ENCODE measurements at regions not wholly inside any gene's neighbourhood (a gene's known extent, or its start where the extent isn't known, plus 50 kb on each side); places are given as distances from the start of the nearest gene placed in this dataset.

DNA sequence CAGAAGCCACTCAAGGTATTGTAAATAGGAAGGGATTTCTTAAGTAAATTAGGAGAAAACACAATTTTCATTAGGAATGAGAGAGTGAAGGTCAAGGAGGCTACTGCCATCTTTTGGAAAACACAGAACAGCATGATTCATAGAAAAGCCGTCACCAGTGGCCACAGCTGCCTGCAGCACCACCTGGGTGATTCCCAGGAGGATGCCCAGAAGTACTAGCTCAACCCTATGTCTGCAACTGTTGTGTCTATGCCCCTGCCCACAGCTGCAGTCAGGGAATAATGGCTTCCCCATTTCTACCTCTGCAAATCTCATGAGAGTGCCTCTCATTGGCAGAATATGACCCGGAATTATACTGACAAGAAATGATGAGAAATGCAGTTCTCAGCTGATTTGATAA, 300.0 kb downstream of the IGSF11 start:
- no peaks in the 10 kb centered on the region for H3K27me3 ChIP-seq (ENCODE audit: control insufficient read depth, insufficient read depth, low read length, poor library complexity, severe bottlenecking)
- peaks cover 17% of the 10 kb centered on the region for H3K4me1 Mint-ChIP-seq
- peaks cover 76% of the 10 kb centered on the region for H3K36me3 ChIP-seq (ENCODE audit: control insufficient read depth, insufficient read depth, low read length)
- TF ChIP-seq, protein P1, sequence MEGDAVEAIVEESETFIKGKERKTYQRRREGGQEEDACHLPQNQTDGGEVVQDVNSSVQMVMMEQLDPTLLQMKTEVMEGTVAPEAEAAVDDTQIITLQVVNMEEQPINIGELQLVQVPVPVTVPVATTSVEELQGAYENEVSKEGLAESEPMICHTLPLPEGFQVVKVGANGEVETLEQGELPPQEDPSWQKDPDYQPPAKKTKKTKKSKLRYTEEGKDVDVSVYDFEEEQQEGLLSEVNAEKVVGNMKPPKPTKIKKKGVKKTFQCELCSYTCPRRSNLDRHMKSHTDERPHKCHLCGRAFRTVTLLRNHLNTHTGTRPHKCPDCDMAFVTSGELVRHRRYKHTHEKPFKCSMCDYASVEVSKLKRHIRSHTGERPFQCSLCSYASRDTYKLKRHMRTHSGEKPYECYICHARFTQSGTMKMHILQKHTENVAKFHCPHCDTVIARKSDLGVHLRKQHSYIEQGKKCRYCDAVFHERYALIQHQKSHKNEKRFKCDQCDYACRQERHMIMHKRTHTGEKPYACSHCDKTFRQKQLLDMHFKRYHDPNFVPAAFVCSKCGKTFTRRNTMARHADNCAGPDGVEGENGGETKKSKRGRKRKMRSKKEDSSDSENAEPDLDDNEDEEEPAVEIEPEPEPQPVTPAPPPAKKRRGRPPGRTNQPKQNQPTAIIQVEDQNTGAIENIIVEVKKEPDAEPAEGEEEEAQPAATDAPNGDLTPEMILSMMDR (conservative IDR thresholded peaks at IDR 0.05): no peak
- DNase-seq: no peak
- H3K27ac Mint-ChIP-seq: no peak overlapping the region
- peaks cover 2% of the 10 kb centered on the region for H3K9me3 Mint-ChIP-seq
- no peak overlapping the region for H3K4me3 Mint-ChIP-seq
- H3K4me1 ChIP-seq (ENCODE audit: control insufficient read depth, insufficient read depth, low read length): peaks cover 4% of the 10 kb centered on the region
- no peaks in the 10 kb centered on the region for H3K27me3 Mint-ChIP-seq (ENCODE audit: insufficient read depth)
- WGBS, 2 experiments (ENCODE audit: insufficient coverage in 1 of 2, insufficient read length in 1 of 2): 94 to 100% methylated on average over 1 to 2 of the region's 2 CpGs
- H3K9ac ChIP-seq (ENCODE audit: extremely low read depth, low read length, poor library complexity, severe bottlenecking): no peak overlapping the region
- H3K27ac ChIP-seq (ENCODE audit: low read depth, low read length): no peak overlapping the region
- H3K9me3 ChIP-seq (ENCODE audit: control insufficient read depth, low read length): peaks cover 4% of the 10 kb centered on the region
- no peak overlapping the region for H3K4me3 ChIP-seq (ENCODE audit: low read length)
- H3K36me3 Mint-ChIP-seq (ENCODE audit: low read depth): no peaks in the 10 kb centered on the region

DNA sequence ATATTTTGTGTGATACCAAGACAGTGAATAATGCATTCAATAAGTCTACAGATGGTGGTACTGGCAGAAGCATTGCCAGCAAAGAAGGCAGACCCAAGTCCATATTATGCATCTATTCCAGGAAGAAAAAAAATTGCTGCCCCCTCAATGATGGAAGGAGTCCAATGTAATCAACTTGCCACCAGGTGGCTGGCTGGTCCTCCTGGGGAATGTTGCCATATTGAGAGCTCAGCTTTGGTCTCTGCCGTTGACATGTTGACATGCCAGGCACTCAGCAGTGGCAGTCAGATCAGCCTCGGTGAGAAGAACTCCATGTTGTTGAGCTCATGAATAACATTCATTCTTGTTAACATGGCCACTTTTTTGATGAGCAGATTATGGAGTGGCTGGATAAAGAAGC, 298.5 kb downstream of the IGSF11 start:
- no peak overlapping the region for H3K4me3 Mint-ChIP-seq
- DNase-seq: no peak
- Histone ChIP-seq H3K4me3 (ENCODE audit: low read length) (no peak overlapping the region), H3K27ac (ENCODE audit: low read depth, low read length) (no peak overlapping the region), H3K4me1 (ENCODE audit: control insufficient read depth, insufficient read depth, low read length) (peaks cover 4% of the 10 kb centered on the region), H3K9ac (ENCODE audit: extremely low read depth, low read length, poor library complexity, severe bottlenecking) (no peak overlapping the region), H3K27me3 (ENCODE audit: control insufficient read depth, insufficient read depth, low read length, poor library complexity, severe bottlenecking) (no peaks in the 10 kb centered on the region), H3K36me3 (ENCODE audit: control insufficient read depth, insufficient read depth, low read length) (peaks cover 88% of the 10 kb centered on the region), H3K9me3 (ENCODE audit: control insufficient read depth, low read length) (peaks cover 19% of the 10 kb centered on the region)
- peaks cover 11% of the 10 kb centered on the region for H3K4me1 Mint-ChIP-seq
- TF ChIP-seq, protein P1 (conservative IDR thresholded peaks at IDR 0.05): peak; percentile 54
- peaks cover 2% of the 10 kb centered on the region for H3K36me3 Mint-ChIP-seq (ENCODE audit: low read depth)
- peaks cover 15% of the 10 kb centered on the region for H3K9me3 Mint-ChIP-seq
- H3K27ac Mint-ChIP-seq: no peak overlapping the region
- no peaks in the 10 kb centered on the region for H3K27me3 Mint-ChIP-seq (ENCODE audit: insufficient read depth)
- 92 to 96% methylated on average over 2 of the region's 2 CpGs for WGBS, 2 experiments (ENCODE audit: insufficient coverage in 1 of 2, insufficient read length in 1 of 2)

DNA sequence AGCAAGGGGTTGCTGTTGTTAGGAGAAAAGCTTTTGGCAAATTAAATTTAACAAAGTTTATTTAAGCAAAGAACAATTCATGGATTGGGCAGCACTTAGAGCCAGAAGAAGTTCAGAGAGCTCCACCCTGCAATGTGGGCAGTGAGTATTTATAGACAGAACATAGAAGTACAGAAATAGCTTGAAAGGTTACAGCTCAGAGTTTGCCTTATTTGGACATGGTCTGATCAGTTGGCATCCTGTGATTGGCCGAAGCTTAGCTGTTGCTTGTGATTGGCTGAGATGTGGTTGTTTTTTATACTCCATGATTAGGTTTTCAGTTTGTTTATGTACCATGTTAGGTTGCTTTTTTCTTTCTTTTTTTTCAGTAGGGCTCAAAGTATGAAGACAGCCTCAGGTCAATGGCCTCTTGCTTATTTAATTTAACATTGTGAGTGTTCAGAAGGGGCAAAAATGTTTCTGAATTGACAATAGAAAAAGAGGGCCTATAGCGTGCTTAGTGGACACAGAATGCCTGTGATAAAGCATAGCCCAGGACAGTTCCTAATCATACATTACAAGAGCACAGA, 293.8 kb downstream of the IGSF11 start:
- H3K36me3 Mint-ChIP-seq (ENCODE audit: low read depth): peaks cover 2% of the 10 kb centered on the region
- 92% methylated on average over 2 of the region's 2 CpGs; no CpG with 5 or more reads in 1 of the 2 experiments for WGBS, 2 experiments (ENCODE audit: insufficient coverage in 1 of 2, insufficient read length in 1 of 2)

More for the DNA sequence above, 293.8 kb downstream of the IGSF11 start:
- TF ChIP-seq, protein P1 (conservative IDR thresholded peaks at IDR 0.05): no peak
- H3K4me3 ChIP-seq (ENCODE audit: low read length): no peak overlapping the region
- Mint-ChIP-seq H3K27ac (no peak overlapping the region), H3K4me3 (no peak overlapping the region), H3K9me3 (peaks cover 19% of the 10 kb centered on the region), H3K4me1 (peaks cover 10% of the 10 kb centered on the region), H3K27me3 (ENCODE audit: insufficient read depth) (no peaks in the 10 kb centered on the region)
- DNase-seq: no peak
- H3K27me3 ChIP-seq (ENCODE audit: control insufficient read depth, insufficient read depth, low read length, poor library complexity, severe bottlenecking): no peaks in the 10 kb centered on the region
- H3K9me3 ChIP-seq (ENCODE audit: control insufficient read depth, low read length): peaks cover 33% of the 10 kb centered on the region
- peaks cover 87% of the 10 kb centered on the region for H3K36me3 ChIP-seq (ENCODE audit: control insufficient read depth, insufficient read depth, low read length)
- no peak overlapping the region for H3K27ac ChIP-seq (ENCODE audit: low read depth, low read length)
- H3K9ac ChIP-seq (ENCODE audit: extremely low read depth, low read length, poor library complexity, severe bottlenecking): no peak overlapping the region
- no peaks in the 10 kb centered on the region for H3K4me1 ChIP-seq (ENCODE audit: control insufficient read depth, insufficient read depth, low read length)

All from endodermal cell (in vitro differentiated cells).